Stimulated activated memory B cell treated with anti-CD40 and anti-IgM and Interleukin-4, amounts not matched to agents 10 μg/mL and 1 μg/mL and 100 μg/mL, for 72 hours (primary cell): ENCODE measurements at regions not wholly inside any gene's neighbourhood (a gene's known extent, or its start where the extent isn't known, plus 50 kb on each side); places are given as distances from the start of the nearest gene placed in this dataset.

Experiments used
- ATAC-seq: fragments of 150-1000 bp; cut with Tn5 transposase; 2 replicates; pipeline ENCODE4 v1.10.0; 2021
- H3K27ac Mint-ChIP-seq: one replicate; pipeline ENCODE4 v1.8.0; 2022; ENCODE audit warnings: mild to moderate bottlenecking, mixed read lengths
- H3K27me3 Mint-ChIP-seq: one replicate; pipeline ENCODE4 v1.8.0; 2022; ENCODE audit warnings: mixed read lengths
- H3K36me3 Mint-ChIP-seq: one replicate; pipeline ENCODE4 v1.8.0; 2022; ENCODE audit warnings: mixed read lengths
- H3K4me1 Mint-ChIP-seq: one replicate; pipeline ENCODE4 v1.8.0; 2022; ENCODE audit warnings: mixed read lengths
- H3K4me3 Mint-ChIP-seq: one replicate; pipeline ENCODE4 v1.8.0; 2022; ENCODE audit warnings: mild to moderate bottlenecking, moderate library complexity, mixed read lengths
- H3K9me3 Mint-ChIP-seq: one replicate; pipeline ENCODE4 v1.8.0; 2022; ENCODE audit warnings: mixed read lengths

GRCh38 chr18:78641689-78642231 is 337.9 kb upstream of the SALL3 start:
- H3K4me3 Mint-ChIP-seq: no peak overlapping the region
- H3K27ac Mint-ChIP-seq: no peak overlapping the region
- ATAC-seq: peak; percentile 50
- no peaks in the 10 kb centered on the region for H3K36me3 Mint-ChIP-seq
- peaks cover under 1% of the 10 kb centered on the region for H3K9me3 Mint-ChIP-seq
- H3K4me1 Mint-ChIP-seq: peaks cover 9% of the 10 kb centered on the region
- peaks cover 2% of the 10 kb centered on the region for H3K27me3 Mint-ChIP-seq

- H3K4me1 Mint-ChIP-seq: peaks cover 9% of the 10 kb centered on the region
- no peaks in the 10 kb centered on the region for H3K9me3 Mint-ChIP-seq
- H3K36me3 Mint-ChIP-seq: no peaks in the 10 kb centered on the region
- no peak for ATAC-seq
- no peak overlapping the region for H3K4me3 Mint-ChIP-seq
- peaks cover 9% of the 10 kb centered on the region for H3K27me3 Mint-ChIP-seq
- H3K27ac Mint-ChIP-seq: no peak overlapping the region
These were observed 337.2 kb upstream of the SALL3 start for GRCh38 chr18:78642296-78642951.

DNA sequence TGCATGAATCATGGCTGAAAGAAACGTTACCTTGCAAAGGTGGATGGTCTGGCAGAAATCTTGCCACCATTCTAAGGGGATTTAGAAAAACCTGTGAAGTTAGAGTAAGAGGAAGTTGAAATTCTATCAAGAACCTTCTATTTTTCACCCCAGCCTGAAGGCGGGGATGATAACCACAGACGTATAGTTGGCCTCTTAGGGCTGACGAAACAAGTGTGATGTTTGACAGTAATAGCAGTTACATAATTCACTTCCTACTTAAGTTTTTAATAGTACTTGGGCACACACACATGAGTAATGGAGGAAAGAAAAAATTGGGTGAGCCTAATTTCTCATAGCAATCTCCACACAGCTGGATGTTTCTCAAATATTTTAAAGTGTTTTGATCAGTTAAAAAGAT is 336.6 kb upstream of the SALL3 start:
- ATAC-seq: no peak
- Mint-ChIP-seq H3K27me3 (peaks cover 13% of the 10 kb centered on the region), H3K27ac (no peak overlapping the region), H3K4me3 (no peak overlapping the region), H3K9me3 (no peaks in the 10 kb centered on the region), H3K36me3 (no peaks in the 10 kb centered on the region), H3K4me1 (peaks cover 9% of the 10 kb centered on the region)

DNA sequence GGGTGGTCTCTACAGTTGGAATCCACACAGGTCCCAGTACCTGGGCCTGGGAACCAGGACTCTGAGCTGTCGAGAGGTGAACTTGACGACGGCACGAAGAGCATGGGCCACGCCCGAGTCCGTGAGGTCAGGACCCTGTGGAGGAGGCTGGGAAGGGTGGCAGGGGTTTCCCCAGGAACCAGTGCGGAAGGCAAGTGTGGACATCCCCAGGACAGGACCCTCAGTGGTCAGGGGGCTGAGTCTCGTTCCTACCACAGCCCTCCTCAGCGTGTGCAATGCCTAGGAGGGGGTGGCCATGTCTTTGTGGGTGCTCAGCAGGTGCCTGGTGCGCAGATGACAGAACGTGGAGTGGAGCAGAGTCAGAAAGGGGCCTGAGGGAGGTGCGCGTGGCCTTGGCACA is 335.6 kb upstream of the SALL3 start:
- Mint-ChIP-seq H3K27ac (no peak overlapping the region), H3K9me3 (no peaks in the 10 kb centered on the region), H3K36me3 (no peaks in the 10 kb centered on the region), H3K4me3 (no peak overlapping the region), H3K27me3 (peaks cover 13% of the 10 kb centered on the region), H3K4me1 (peaks cover 9% of the 10 kb centered on the region)
- ATAC-seq: no peak

DNA sequence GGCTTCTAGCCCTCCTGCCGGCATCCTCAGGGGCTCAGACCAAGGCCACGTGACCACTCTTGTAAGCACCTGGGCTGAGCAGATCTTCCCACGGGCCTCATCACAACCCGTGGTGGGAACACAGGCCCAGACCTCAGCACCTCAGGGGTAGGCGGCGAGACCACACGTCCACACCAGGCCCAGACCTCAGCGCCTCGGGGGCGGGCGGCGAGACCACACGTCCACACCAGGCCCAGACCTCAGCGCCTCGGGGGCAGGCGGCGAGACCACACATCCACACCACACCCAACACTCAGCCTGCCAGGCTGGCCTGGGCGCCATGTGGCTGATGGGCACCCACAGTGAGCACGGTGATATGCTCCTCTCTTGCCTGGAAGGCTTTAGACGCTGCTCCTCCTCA is 334.4 kb upstream of the SALL3 start:
- peaks cover 13% of the 10 kb centered on the region for H3K27me3 Mint-ChIP-seq
- no peak overlapping the region for H3K27ac Mint-ChIP-seq
- peaks cover 9% of the 10 kb centered on the region for H3K4me1 Mint-ChIP-seq
- no peaks in the 10 kb centered on the region for H3K36me3 Mint-ChIP-seq
- H3K4me3 Mint-ChIP-seq: no peak overlapping the region
- H3K9me3 Mint-ChIP-seq: no peaks in the 10 kb centered on the region
- ATAC-seq: peak; percentile 47

GRCh38 chr18:78647018-78647417 is 332.6 kb upstream of the SALL3 start:
- Mint-ChIP-seq H3K9me3 (no peaks in the 10 kb centered on the region), H3K27ac (no peak overlapping the region), H3K4me3 (no peak overlapping the region), H3K27me3 (peaks cover 13% of the 10 kb centered on the region), H3K4me1 (peaks cover 6% of the 10 kb centered on the region), H3K36me3 (no peaks in the 10 kb centered on the region)
- ATAC-seq: no peak

DNA sequence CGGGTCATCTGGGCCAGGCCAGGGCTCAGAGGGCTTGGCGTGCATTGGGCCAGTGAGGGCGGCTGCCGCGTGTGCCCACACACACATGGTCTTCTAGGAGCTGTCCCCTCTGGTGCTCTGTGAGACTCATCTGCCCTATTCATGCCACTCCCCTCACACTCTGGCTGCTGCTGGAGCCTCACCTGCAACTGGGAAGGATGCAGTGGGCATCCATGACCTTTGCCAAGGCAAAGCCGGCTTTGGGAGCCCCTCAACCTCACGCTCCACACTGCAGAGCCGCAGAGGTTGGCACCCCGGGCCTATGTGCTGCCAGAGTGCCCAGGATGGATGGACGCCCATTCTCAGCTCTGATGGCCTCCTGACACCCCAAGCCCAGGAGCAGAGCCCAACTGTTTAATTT is 330.2 kb upstream of the SALL3 start:
- peaks cover 3% of the 10 kb centered on the region for H3K9me3 Mint-ChIP-seq
- H3K36me3 Mint-ChIP-seq: no peaks in the 10 kb centered on the region
- ATAC-seq: no peak
- H3K4me1 Mint-ChIP-seq: no peaks in the 10 kb centered on the region
- peaks cover 13% of the 10 kb centered on the region for H3K27me3 Mint-ChIP-seq
- no peak overlapping the region for H3K4me3 Mint-ChIP-seq
- H3K27ac Mint-ChIP-seq: no peak overlapping the region

- H3K27me3 Mint-ChIP-seq: peaks cover 13% of the 10 kb centered on the region
- H3K4me1 Mint-ChIP-seq: no peaks in the 10 kb centered on the region
- H3K27ac Mint-ChIP-seq: no peak overlapping the region
- H3K36me3 Mint-ChIP-seq: no peaks in the 10 kb centered on the region
- no peak for ATAC-seq
- H3K4me3 Mint-ChIP-seq: no peak overlapping the region
- H3K9me3 Mint-ChIP-seq: peaks cover 3% of the 10 kb centered on the region
These were observed 328.7 kb upstream of the SALL3 start for GRCh38 chr18:78650926-78651325.

DNA sequence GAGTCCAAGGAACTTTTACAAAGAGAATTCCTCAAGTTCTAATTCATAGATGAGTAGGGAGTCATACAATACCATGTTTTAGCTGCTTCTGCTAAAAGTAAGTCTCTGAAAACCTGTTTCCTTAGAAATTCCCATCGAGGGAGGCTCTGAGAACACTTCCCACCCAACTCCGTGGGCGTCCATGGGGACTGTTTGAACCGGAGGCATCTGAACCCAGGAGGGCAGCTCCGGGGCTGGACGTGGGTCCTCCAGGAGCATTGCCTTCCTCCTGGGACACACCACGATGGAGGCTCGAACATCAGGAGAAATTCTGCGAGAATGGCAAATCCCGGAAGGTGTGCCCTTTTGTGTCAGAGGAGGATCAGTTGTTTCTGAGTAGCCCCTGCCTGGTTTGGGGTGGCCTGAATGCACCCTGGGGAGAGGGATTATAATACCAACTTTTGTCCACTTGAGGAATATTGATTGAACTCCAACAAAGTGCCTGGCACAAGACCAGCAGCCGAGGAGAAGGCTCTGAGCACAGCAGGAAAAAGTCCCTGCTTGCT is 327.5 kb upstream of the SALL3 start:
- Mint-ChIP-seq H3K27me3 (peaks cover 8% of the 10 kb centered on the region), H3K27ac (no peak overlapping the region), H3K4me3 (no peak overlapping the region), H3K36me3 (no peaks in the 10 kb centered on the region), H3K4me1 (no peaks in the 10 kb centered on the region), H3K9me3 (peaks cover 3% of the 10 kb centered on the region)
- no peak for ATAC-seq

DNA sequence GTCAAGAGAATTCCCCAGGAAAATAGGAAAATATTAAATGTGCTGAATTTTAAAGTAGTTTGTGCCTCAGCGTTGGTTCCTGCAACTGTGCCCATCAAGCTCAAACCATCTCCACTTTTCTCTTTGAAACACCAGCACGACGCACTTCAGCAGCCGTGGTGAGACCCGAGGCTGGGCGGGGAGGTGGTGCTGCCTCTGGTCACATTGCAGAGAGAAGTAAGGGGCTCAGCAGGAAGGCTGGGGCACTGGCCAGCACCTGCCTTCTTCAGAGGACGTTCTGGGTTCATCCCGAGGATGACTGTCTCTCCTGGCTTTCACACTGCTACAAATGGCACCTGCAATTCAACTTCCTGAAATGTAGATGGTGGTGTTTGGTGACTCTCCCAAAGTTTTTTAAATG is 323.7 kb upstream of the SALL3 start:
- ATAC-seq: no peak
- no peaks in the 10 kb centered on the region for H3K36me3 Mint-ChIP-seq
- H3K9me3 Mint-ChIP-seq: peaks cover 3% of the 10 kb centered on the region
- peaks cover 11% of the 10 kb centered on the region for H3K27me3 Mint-ChIP-seq
- H3K4me1 Mint-ChIP-seq: no peaks in the 10 kb centered on the region
- H3K27ac Mint-ChIP-seq: no peak overlapping the region
- no peak overlapping the region for H3K4me3 Mint-ChIP-seq

DNA sequence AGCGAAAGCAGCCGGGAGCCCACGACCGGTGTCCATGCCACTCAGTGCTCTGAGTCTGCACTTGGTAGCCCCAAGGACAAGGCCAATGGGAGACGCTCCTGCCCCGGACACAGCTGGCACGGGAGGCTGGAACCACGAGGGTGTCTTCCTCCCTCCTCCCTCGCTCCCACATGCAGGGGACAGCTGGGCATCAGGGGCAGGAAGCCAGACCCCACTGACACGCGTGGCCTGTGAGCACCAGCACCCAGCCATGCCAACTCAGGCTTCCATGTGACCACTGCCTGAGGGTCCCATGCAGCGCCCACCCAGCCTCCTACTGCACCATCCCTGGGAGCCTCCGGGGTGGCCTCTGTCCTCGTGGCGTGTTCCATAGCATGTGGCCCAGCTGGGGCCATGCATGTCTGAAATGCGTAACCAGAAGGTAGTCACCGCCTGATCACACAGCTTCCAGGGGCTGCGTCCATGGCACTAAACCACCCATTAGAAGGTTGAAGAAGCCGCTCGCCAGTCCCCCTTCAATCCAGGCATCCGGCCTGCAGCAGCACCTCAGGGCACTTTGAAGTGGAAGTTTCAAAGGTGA is 323.2 kb upstream of the SALL3 start:
- no peak overlapping the region for H3K4me3 Mint-ChIP-seq
- no peak overlapping the region for H3K27ac Mint-ChIP-seq
- no peaks in the 10 kb centered on the region for H3K36me3 Mint-ChIP-seq
- no peaks in the 10 kb centered on the region for H3K4me1 Mint-ChIP-seq
- ATAC-seq: no peak
- H3K9me3 Mint-ChIP-seq: peaks cover 3% of the 10 kb centered on the region
- peaks cover 13% of the 10 kb centered on the region for H3K27me3 Mint-ChIP-seq

- Mint-ChIP-seq H3K9me3 (no peaks in the 10 kb centered on the region), H3K27me3 (peaks cover 13% of the 10 kb centered on the region), H3K36me3 (no peaks in the 10 kb centered on the region), H3K4me1 (no peaks in the 10 kb centered on the region), H3K4me3 (no peak overlapping the region), H3K27ac (no peak overlapping the region)
- ATAC-seq: no peak
These were observed 321.1 kb upstream of the SALL3 start for GRCh38 chr18:78658531-78658930.

- H3K27me3 Mint-ChIP-seq: peaks cover 13% of the 10 kb centered on the region
- no peak overlapping the region for H3K4me3 Mint-ChIP-seq
- H3K36me3 Mint-ChIP-seq: no peaks in the 10 kb centered on the region
- no peaks in the 10 kb centered on the region for H3K9me3 Mint-ChIP-seq
- no peak overlapping the region for H3K27ac Mint-ChIP-seq
- ATAC-seq: no peak
- H3K4me1 Mint-ChIP-seq: no peaks in the 10 kb centered on the region
These were observed 320.6 kb upstream of the SALL3 start for GRCh38 chr18:78659057-78659456.

DNA sequence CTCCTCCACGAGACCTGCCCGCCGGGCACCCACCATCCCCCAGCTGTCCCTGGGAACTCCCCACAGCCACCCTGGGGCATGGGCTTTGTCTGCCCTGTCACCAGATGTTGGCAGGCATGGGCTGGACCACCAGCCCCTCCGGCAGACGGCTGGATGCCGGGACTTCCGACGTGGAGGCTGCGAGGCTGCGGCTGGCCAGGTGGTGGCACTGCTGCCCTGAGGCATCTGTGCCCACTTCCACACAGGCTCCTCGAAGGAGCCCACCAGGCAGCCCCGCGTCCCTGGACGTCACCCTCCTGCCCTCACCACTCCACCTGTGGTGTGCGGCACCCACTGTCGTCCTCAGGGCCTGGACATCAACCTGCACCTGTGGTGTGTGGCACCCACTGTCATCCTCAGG is 319.9 kb upstream of the SALL3 start:
- ATAC-seq: no peak
- Mint-ChIP-seq H3K27ac (no peak overlapping the region), H3K4me3 (no peak overlapping the region), H3K4me1 (no peaks in the 10 kb centered on the region), H3K9me3 (no peaks in the 10 kb centered on the region), H3K36me3 (no peaks in the 10 kb centered on the region), H3K27me3 (peaks cover 13% of the 10 kb centered on the region)

DNA sequence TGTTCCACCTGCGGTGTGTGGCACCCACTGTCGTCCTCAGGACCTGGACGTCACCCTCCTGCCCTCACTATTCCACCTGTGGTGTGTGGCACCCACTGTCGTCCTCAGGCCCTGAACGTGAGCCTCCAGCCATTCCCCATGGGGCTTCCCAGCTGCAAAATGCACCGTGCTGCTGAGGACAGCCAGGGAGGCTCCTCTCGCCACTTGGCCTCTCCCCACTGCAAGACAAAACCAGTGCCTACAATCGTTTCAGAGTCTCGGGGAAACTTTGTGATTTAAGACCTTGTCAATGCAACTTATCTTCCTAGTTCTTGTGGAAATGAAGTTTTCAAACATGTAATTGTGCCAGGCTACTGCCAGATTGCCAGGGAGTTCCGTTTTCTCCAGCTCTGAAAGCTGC is 319.3 kb upstream of the SALL3 start:
- Mint-ChIP-seq H3K4me1 (no peaks in the 10 kb centered on the region), H3K4me3 (no peak overlapping the region), H3K9me3 (no peaks in the 10 kb centered on the region), H3K27me3 (peaks cover 13% of the 10 kb centered on the region), H3K27ac (no peak overlapping the region), H3K36me3 (no peaks in the 10 kb centered on the region)
- ATAC-seq: no peak

DNA sequence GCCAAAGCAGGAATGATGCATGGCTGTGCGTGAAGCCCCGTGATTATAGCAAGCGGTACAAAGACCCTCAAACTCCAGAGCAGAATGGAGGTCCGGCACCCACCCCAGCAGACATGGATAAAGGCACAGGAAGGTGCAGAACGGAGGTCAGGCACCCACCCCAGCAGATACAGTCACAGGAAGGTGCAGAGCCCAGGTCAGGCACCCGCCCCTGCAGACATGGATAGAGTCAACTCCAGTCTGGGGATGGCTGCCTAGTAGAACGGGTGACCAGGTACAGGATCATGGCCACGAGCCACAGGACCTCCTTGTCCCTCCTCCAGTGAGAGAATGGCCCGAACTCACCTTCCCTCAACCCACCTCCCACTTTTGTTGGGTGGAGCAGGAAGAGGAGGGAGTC is 318.3 kb upstream of the SALL3 start:
- H3K36me3 Mint-ChIP-seq: no peaks in the 10 kb centered on the region
- peaks cover 13% of the 10 kb centered on the region for H3K27me3 Mint-ChIP-seq
- H3K4me3 Mint-ChIP-seq: no peak overlapping the region
- H3K4me1 Mint-ChIP-seq: no peaks in the 10 kb centered on the region
- ATAC-seq: no peak
- H3K9me3 Mint-ChIP-seq: no peaks in the 10 kb centered on the region
- H3K27ac Mint-ChIP-seq: no peak overlapping the region
